Uterus (tissue), 3 donors: ENCODE measurements at regions not wholly inside any gene's neighbourhood (a gene's known extent, or its start where the extent isn't known, plus 50 kb on each side); places are given as distances from the start of the nearest gene placed in this dataset.

ENCODE experiments used
- DNase-seq, 2 donors: peaks; one replicate each; pipeline ENCODE4 v3.0.0-alpha.2; 2019 to 2020
- H3K27ac ChIP-seq, 2 donors: fragments of 200-600 bp; sonication (generic); 1 replicate in 1 of 2; 2 replicates in 1 of 2; pipeline ENCODE4 v1.5.1; 2016 to 2018
- H3K27me3 ChIP-seq, 2 donors: fragments of 200-600 bp; sonication (generic); one replicate each; pipeline ENCODE4 v1.5.1; 2018 to 2019; ENCODE audit warnings: control low read depth in 1 of 2
- H3K36me3 ChIP-seq, 2 donors: fragments of 200-600 bp; sonication (generic); one replicate each; pipeline ENCODE4 v1.5.1; 2019; ENCODE audit warnings: control low read depth in 1 of 2
- H3K4me1 ChIP-seq, 2 donors: fragments of 200-600 bp; sonication (generic); one replicate each; pipeline ENCODE4 v1.5.1; 2018 to 2019; ENCODE audit warnings: control low read depth in 1 of 2
- H3K4me3 ChIP-seq, 2 donors: fragments of 200-600 bp; sonication (generic); 1 replicate in 1 of 2; 2 replicates in 1 of 2; pipeline ENCODE4 v1.5.1; 2018 to 2019; ENCODE audit warnings: mild to moderate bottlenecking in 1 of 2
- H3K9me3 ChIP-seq, 2 donors: fragments of 200-600 bp; sonication (generic); one replicate each; pipeline ENCODE4 v1.5.1; 2019; ENCODE audit warnings: control low read depth in 1 of 2
- POLR2A ChIP-seq, 2 donors: fragments of 450-650 bp; IDR thresholded peaks; one replicate each; pipeline ENCODE4 v1.6.1; 2016; ENCODE audit warnings: antibody characterized with exemption in 2 of 2, mild to moderate bottlenecking in 1 of 2, moderate library complexity in 1 of 2
- intact Hi-C: fragments of 100-400 bp; cut with DNase I; formaldehyde crosslinking; loops from one replicate; pipeline ENCODE4 v1.15.1; 2023; ENCODE audit warnings: low total_unique reads
- TF ChIP-seq, protein P1 (sequence below), 4 experiments: fragments of 200-600 bp in 2 of 4; fragments of 450-650 bp in 2 of 4; sonication (generic) in 2 of 4; IDR thresholded peaks; one replicate each; pipeline ENCODE4 v1.5.1; 2016 to 2019; ENCODE audit warnings: antibody characterized with exemption in 4 of 4, mild to moderate bottlenecking in 2 of 4, moderate library complexity in 1 of 4
- donor health status: DM: yes; HTN: yes; CAD: no.

DNA sequence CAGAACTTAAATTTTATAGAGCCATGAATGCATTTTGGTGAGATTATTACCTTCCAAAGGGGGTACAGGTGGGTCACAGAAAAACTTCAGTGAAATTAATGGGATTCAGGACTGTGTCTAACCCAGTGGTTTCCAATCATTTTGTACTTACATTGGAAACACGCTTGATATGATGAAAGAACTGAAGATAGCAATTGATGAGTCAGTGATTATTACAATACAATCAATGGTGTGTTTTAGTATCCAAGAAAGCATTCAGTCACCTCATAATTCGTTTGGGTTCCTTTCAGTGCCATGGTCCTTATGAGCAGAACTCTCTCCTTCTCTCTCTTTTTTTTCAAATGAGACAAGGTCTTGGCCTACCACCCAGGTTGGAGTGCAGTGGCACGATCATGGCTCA, 66.5 kb upstream of the IGFBP5 start:
- no peak for TF ChIP-seq POLR2A (IDR thresholded peaks at IDR 0.05)
- TF ChIP-seq, protein P1, sequence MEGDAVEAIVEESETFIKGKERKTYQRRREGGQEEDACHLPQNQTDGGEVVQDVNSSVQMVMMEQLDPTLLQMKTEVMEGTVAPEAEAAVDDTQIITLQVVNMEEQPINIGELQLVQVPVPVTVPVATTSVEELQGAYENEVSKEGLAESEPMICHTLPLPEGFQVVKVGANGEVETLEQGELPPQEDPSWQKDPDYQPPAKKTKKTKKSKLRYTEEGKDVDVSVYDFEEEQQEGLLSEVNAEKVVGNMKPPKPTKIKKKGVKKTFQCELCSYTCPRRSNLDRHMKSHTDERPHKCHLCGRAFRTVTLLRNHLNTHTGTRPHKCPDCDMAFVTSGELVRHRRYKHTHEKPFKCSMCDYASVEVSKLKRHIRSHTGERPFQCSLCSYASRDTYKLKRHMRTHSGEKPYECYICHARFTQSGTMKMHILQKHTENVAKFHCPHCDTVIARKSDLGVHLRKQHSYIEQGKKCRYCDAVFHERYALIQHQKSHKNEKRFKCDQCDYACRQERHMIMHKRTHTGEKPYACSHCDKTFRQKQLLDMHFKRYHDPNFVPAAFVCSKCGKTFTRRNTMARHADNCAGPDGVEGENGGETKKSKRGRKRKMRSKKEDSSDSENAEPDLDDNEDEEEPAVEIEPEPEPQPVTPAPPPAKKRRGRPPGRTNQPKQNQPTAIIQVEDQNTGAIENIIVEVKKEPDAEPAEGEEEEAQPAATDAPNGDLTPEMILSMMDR (IDR thresholded peaks at IDR 0.05) = no peak
- Histone ChIP-seq H3K4me1 (no peaks in the 10 kb centered on the region), H3K27me3 (no peaks in the 10 kb centered on the region), H3K4me3 (no peak overlapping the region), H3K9me3 (no peaks in the 10 kb centered on the region), H3K36me3 (no peaks in the 10 kb centered on the region), H3K27ac (peak overlapping the region in 1 of 2 donors; percentile 43)
- intact Hi-C loops = no loop called here
- no peak for DNase-seq

DNA sequence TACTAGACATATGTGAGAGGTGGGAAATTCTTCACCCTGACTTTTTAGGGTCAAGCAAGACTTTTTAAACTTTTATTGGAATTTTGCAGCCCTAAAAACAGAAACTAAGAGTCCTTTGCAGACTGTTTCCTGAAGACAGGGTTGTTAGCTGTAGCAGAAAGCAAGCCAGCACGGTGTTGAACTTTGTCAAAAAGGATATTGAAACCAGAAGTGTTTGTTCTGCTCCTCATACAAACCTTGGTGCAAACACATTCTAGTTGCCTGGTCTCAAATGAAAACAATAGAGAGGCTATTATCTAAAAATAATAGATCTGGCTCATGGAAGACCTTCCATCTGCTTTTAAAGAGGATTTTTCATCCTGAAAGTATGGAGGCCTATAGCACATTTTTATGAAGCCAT, 65.8 kb upstream of the IGFBP5 start:
- DNase-seq = no peak
- Histone ChIP-seq H3K27me3 (no peaks in the 10 kb centered on the region), H3K36me3 (no peaks in the 10 kb centered on the region), H3K4me1 (no peaks in the 10 kb centered on the region), H3K9me3 (no peaks in the 10 kb centered on the region), H3K27ac (peak overlapping the region; percentile 7 to 43), H3K4me3 (no peak overlapping the region)
- intact Hi-C loops = no loop called here
- no peak for TF ChIP-seq POLR2A (IDR thresholded peaks at IDR 0.05)
- TF ChIP-seq, protein P1 (IDR thresholded peaks at IDR 0.05) = no peak

DNA sequence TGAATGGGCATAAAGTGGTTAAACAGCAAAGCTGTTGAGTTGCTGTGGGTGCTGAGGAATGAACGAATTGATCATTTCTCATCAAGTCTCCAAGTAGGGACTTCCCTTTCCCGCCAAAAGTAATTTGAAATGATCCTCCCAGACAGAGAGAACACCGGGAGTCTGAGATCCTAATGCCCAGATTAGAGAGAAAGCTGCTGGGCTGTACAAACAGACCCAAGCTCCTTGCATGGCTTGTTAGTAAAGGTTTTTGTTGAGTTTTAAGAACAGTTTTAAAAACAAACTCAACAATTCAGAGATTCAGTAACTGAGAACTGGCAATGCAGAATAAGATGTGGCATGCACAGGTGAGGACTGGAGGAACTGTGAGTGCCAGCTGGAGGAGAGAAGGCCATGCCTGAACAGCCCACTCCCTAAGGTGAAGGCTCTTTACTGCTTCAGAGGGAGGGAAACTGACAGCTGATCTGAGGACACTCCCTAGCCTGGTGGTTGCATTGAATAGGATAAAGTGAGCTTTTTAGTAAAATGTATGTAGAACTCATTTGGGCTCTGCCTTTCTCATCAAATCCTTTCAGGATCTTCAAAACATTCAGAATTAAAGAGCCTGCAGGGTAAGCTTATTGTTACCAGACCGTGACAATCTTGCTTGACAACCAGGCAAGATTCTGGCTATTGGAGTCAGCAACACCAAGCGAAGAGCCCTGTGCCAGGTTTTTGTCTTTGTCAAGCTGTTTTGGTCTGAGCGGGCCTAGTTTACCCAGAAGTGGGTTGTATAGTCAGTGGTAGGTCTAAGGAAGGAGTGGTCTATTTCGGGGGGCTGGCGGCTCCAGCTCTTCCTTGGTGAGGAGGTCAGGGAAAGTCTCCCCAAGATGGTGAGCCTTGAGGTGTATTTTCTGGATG, 63.2 kb upstream of the IGFBP5 start:
- Histone ChIP-seq H3K4me1 (no peaks in the 10 kb centered on the region), H3K9me3 (no peaks in the 10 kb centered on the region), H3K36me3 (no peaks in the 10 kb centered on the region), H3K27ac (no peak overlapping the region), H3K4me3 (no peak overlapping the region), H3K27me3 (no peaks in the 10 kb centered on the region)
- intact Hi-C loops = no loop called here
- no peak for DNase-seq
- TF ChIP-seq, protein P1 (IDR thresholded peaks at IDR 0.05) = no peak
- TF ChIP-seq POLR2A (IDR thresholded peaks at IDR 0.05) = no peak

DNA sequence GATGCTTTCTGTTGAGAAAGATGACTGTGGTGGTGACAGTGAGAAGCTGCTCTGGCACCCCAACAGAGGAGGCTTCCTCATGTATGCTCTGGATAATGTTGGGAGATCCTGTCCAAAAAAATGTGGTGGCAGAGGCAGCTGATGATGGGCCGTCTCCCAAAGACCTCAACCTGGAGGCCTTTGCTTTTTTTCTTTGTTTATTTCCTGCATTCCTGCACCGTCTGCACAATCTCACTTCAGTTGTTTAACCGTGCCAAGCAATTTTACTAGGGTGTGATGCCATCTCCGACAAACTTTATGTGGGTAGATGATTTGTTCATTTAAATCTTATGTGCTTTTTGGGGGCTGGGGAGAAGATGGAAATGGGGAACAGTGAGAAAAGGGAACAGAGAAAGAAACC, 62.2 kb upstream of the IGFBP5 start:
- H3K27me3 ChIP-seq = no peaks in the 10 kb centered on the region
- H3K27ac ChIP-seq = no peak overlapping the region
- DNase-seq = no peak
- intact Hi-C loops = no loop called here
- H3K9me3 ChIP-seq = no peaks in the 10 kb centered on the region
- TF ChIP-seq, protein P1 (IDR thresholded peaks at IDR 0.05) = no peak
- no peak for TF ChIP-seq POLR2A (IDR thresholded peaks at IDR 0.05)
- no peak overlapping the region for H3K4me3 ChIP-seq
- H3K36me3 ChIP-seq = no peaks in the 10 kb centered on the region
- no peaks in the 10 kb centered on the region for H3K4me1 ChIP-seq

DNA sequence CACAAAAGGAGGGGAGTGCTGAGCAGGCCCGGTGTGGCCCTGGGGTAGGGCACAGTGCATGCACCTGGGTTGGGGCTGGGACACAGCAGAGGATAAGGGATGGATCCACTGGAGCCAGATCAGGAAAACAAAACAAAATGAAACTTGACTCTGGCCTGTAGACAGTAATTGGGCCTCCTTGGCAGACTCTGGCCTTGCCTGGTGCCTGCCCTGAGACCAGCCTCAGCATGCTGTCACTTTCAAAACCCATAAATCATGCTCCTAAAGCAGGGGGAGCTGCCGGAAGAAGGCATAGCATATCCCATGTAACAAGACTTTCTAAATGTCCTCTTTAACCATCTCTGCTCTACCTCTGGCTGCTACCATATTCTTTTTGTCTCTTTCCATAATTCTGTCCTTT, 61.1 kb upstream of the IGFBP5 start:
- no peak overlapping the region for H3K27ac ChIP-seq
- H3K4me1 ChIP-seq = no peaks in the 10 kb centered on the region
- H3K9me3 ChIP-seq = no peaks in the 10 kb centered on the region
- no peak for DNase-seq
- no peaks in the 10 kb centered on the region for H3K36me3 ChIP-seq
- no peaks in the 10 kb centered on the region for H3K27me3 ChIP-seq
- intact Hi-C loops = no loop called here
- no peak for TF ChIP-seq POLR2A (IDR thresholded peaks at IDR 0.05)
- TF ChIP-seq, protein P1 (IDR thresholded peaks at IDR 0.05) = no peak
- no peak overlapping the region for H3K4me3 ChIP-seq
